H1 (cell line): ENCODE measurements at regions not wholly inside any gene's neighbourhood (a gene's known extent, or its start where the extent isn't known, plus 50 kb on each side); places are given as distances from the start of the nearest gene placed in this dataset.
A peak's percentile ranks its signal among the peaks of the same experiment; 100 is the strongest.

Experiments
- BACH1 ChIP-seq: IDR thresholded peaks from 2 replicates; pipeline ENCODE4 v1.6.1; 2012; ENCODE audit warnings: low read length, improper control_type of control experiment
- CBX8 ChIP-seq: fragments of 300-800, 300-1000 bp; sonication (generic); IDR thresholded peaks from 2 replicates; pipeline ENCODE4 v1.7.1; 2016; ENCODE audit warnings: low read depth, low read length, borderline replicate concordance
- CHD2 ChIP-seq: IDR thresholded peaks from 2 replicates; pipeline ENCODE4 v1.6.1; 2012; ENCODE audit warnings: low read length, improper control_type of control experiment
- CTCF ChIP-seq, 3 experiments: IDR thresholded peaks; 1 replicate in 2 of 3; 2 replicates in 1 of 3; pipeline versions ENCODE4 v1.5.1 to v1.6.1; 2011; ENCODE audit warnings: low read length in 3 of 3, mild to moderate bottlenecking in 3 of 3, inconsistent platforms in 2 of 3, low read depth in 1 of 3, moderate library complexity in 1 of 3; ENCODE audit not compliant: insufficient read depth in 1 of 3; ENCODE audit errors: control extremely low read depth in 1 of 3
- EGR1 ChIP-seq: IDR thresholded peaks from 2 replicates; pipeline ENCODE4 v1.6.1; 2011; ENCODE audit warnings: low read depth, low read length, borderline replicate concordance
- EP300 ChIP-seq, 2 experiments: IDR thresholded peaks; 1 replicate in 1 of 2; 2 replicates in 1 of 2; pipeline ENCODE4 v1.6.1; 2011 to 2012; ENCODE audit warnings: low read depth in 2 of 2, low read length in 2 of 2, mild to moderate bottlenecking in 2 of 2, borderline replicate concordance in 1 of 2, inconsistent platforms in 1 of 2, moderate library complexity in 1 of 2
- JUND ChIP-seq: IDR thresholded peaks from 2 replicates; pipeline ENCODE4 v1.6.1; 2011; ENCODE audit warnings: mild to moderate bottlenecking, improper control_type of control experiment, low read length
- KDM4A ChIP-seq: IDR thresholded peaks from one replicate; pipeline ENCODE4 v1.7.1; 2012; ENCODE audit warnings: low read depth, mild to moderate bottlenecking, moderate library complexity, low read length, inconsistent platforms; ENCODE audit not compliant: severe bottlenecking
- MAFK ChIP-seq: IDR thresholded peaks from 2 replicates; pipeline ENCODE4 v1.6.1; 2012; ENCODE audit warnings: low read depth, mild to moderate bottlenecking, improper control_type of control experiment, low read length
- POU5F1 ChIP-seq: IDR thresholded peaks from 2 replicates; pipeline ENCODE4 v1.6.1; 2011; ENCODE audit warnings: low read depth, mild to moderate bottlenecking, low read length, moderate library complexity
- SP2 ChIP-seq: IDR thresholded peaks from 2 replicates; pipeline ENCODE4 v1.6.1; 2012; ENCODE audit warnings: mild to moderate bottlenecking, low read length, inconsistent platforms
- TEAD4 ChIP-seq: IDR thresholded peaks from 2 replicates; pipeline ENCODE4 v1.6.1; 2012; ENCODE audit warnings: low read depth, low read length, inconsistent platforms, mixed read lengths

- TF ChIP-seq CTCF (IDR thresholded peaks at IDR 0.05; ENCODE audit: control extremely low read depth in 1 of 3, insufficient read depth in 1 of 3, low read depth in 1 of 3, low read length in 3 of 3) (peak in 2 of 3 experiments; percentile 19 to 36; a peak in 3 of 4 replicates), EGR1 (no peak), EP300 (IDR thresholded peaks at IDR 0.05; ENCODE audit: borderline replicate concordance in 1 of 2, low read depth in 2 of 2, low read length in 2 of 2) (no peak), TEAD4 (0 out of 2 replicates have a peak, but pooled peaks have one; percentile 7), JUND (no peak), CBX8 (no peak), BACH1 (no peak), CHD2 (no peak), SP2 (no peak), KDM4A (no peak), POU5F1 (no peak), MAFK (no peak)
- TF ChIP-seq, all 59 proteins: peak for 3
These were observed 129.7 kb upstream of the TPM1 start (continued) for GRCh38 chr15:62912808-62913207.
